IMR-90 (cell line): ENCODE measurements at regions not wholly inside any gene's neighbourhood (a gene's known extent, or its start where the extent isn't known, plus 50 kb on each side); places are given as distances from the start of the nearest gene placed in this dataset.

ENCODE experiments used
- ATAC-seq: fragments of 200-7000 bp; cut with Tn5 transposase; 2 replicates; pipeline ENCODE4 v1.9.1; 2020; ENCODE audit warnings: low read depth, mild to moderate bottlenecking, moderate library complexity
- BruUV-seq: library from RNA; stranded (reverse); fragments of 400-500 nt; replicated peaks from 2 replicates; lab custom pipeline; 2021; lab: Mats Ljungman, UMichigan
- CTCF ChIA-PET: fragments of 300-600 bp; formaldehyde crosslinking; extraction: SDS; loops from one replicate; lab custom pipeline; 2021; ENCODE audit warnings: antibody characterized with exemption; lab: Yijun Ruan, JAX
- POLR2A ChIA-PET: fragments of 300-600 bp; sonication (Branson Sonifier 250); formaldehyde crosslinking; loops from one replicate; lab custom pipeline; 2022; ENCODE audit warnings: antibody characterized with exemption; ENCODE audit not compliant: unreplicated experiment; lab: Charles Lee
- DNase-seq: peaks from one replicate; pipeline ENCODE4 v3.0.0; 2013
- H2AFZ ChIP-seq: replicated peaks from 2 replicates; pipeline ENCODE3; 2013; ENCODE audit warnings: low read length, mild to moderate bottlenecking; ENCODE audit not compliant: poor library complexity
- H2AK5ac ChIP-seq: 2 replicates; pipeline ENCODE4 v1.6.1; 2013; ENCODE audit warnings: low read depth, low read length, inconsistent platforms
- H2AK9ac ChIP-seq: replicated peaks from 2 replicates; pipeline ENCODE3; 2013; ENCODE audit warnings: mild to moderate bottlenecking, low read depth, low read length, moderate library complexity; ENCODE audit not compliant: poor library complexity
- H2BK120ac ChIP-seq: 2 replicates; pipeline ENCODE4 v1.6.1; 2013; ENCODE audit warnings: low read depth, low read length, inconsistent platforms
- H2BK15ac ChIP-seq: 3 replicates; pipeline ENCODE4 v1.6.1; 2013; ENCODE audit warnings: low read depth, low read length, inconsistent platforms
- H2BK20ac ChIP-seq: 2 replicates; pipeline ENCODE4 v1.6.1; 2013; ENCODE audit warnings: low read depth, mild to moderate bottlenecking, inconsistent platforms, low read length, moderate library complexity
- H2BK5ac ChIP-seq: 2 replicates; pipeline ENCODE4 v1.6.1; 2013; ENCODE audit warnings: mild to moderate bottlenecking, low read depth, low read length, inconsistent platforms; ENCODE audit not compliant: poor library complexity, severe bottlenecking
- H3K14ac ChIP-seq: replicated peaks from 2 replicates; pipeline ENCODE4 v1.6.1; 2013; ENCODE audit warnings: low read depth, low read length, inconsistent platforms
- H3K18ac ChIP-seq: 2 replicates; pipeline ENCODE4 v1.6.1; 2013; ENCODE audit warnings: low read depth, low read length, control low read depth
- H3K23ac ChIP-seq: 2 replicates; pipeline ENCODE4 v1.6.1; 2013; ENCODE audit warnings: low read depth, low read length, inconsistent platforms
- H3K27ac ChIP-seq: 2 replicates; pipeline ENCODE4 v1.5.1; 2013; ENCODE audit warnings: mild to moderate bottlenecking, control low read depth, low read length; ENCODE audit not compliant: insufficient read depth
- H3K27me3 ChIP-seq: 2 replicates; pipeline ENCODE4 v1.6.1; 2013; ENCODE audit warnings: low read length; ENCODE audit not compliant: control insufficient read depth, insufficient read depth
- H3K36me3 ChIP-seq: 2 replicates; pipeline ENCODE4 v1.6.1; 2013; ENCODE audit warnings: low read length, mixed read lengths; ENCODE audit not compliant: control insufficient read depth, insufficient read depth
- H3K4ac ChIP-seq: 2 replicates; pipeline ENCODE4 v1.6.1; 2013; ENCODE audit warnings: low read depth, low read length, inconsistent platforms
- H3K4me1 ChIP-seq: 2 replicates; pipeline ENCODE4 v1.6.1; 2013; ENCODE audit warnings: low read length, mixed read lengths; ENCODE audit not compliant: control insufficient read depth, insufficient read depth
- H3K4me2 ChIP-seq: 2 replicates; pipeline ENCODE4 v1.6.1; 2013; ENCODE audit warnings: low read depth, mild to moderate bottlenecking, control low read depth, low read length, moderate library complexity
- H3K4me3 ChIP-seq: 2 replicates; pipeline ENCODE4 v1.5.1; 2013; ENCODE audit warnings: low read depth, mild to moderate bottlenecking, control low read depth, low read length, moderate library complexity; ENCODE audit not compliant: insufficient read depth
- H3K56ac ChIP-seq: 2 replicates; pipeline ENCODE4 v1.6.1; 2013; ENCODE audit warnings: low read length, inconsistent platforms; ENCODE audit not compliant: insufficient read depth; ENCODE audit errors: extremely low read depth
- H3K79me1 ChIP-seq, 2 experiments: 2 replicates each; pipeline ENCODE4 v1.6.1; 2013; ENCODE audit warnings: low read length in 2 of 2, inconsistent platforms in 1 of 2, low read depth in 1 of 2
- H3K9ac ChIP-seq: 2 replicates; pipeline ENCODE4 v1.6.1; 2013; ENCODE audit warnings: low read depth, low read length, control low read depth
- H3K9me1 ChIP-seq: 2 replicates; pipeline ENCODE4 v1.6.1; 2013; ENCODE audit warnings: low read length, inconsistent platforms; ENCODE audit not compliant: insufficient read depth
- H3K9me3 ChIP-seq: 2 replicates; pipeline ENCODE4 v1.6.1; 2013; ENCODE audit warnings: low read length; ENCODE audit not compliant: control insufficient read depth, insufficient read depth
- H4K20me1 ChIP-seq: 2 replicates; pipeline ENCODE4 v1.6.1; 2013; ENCODE audit warnings: low read length, inconsistent platforms; ENCODE audit not compliant: insufficient read depth
- H4K5ac ChIP-seq: 2 replicates; pipeline ENCODE4 v1.6.1; 2013; ENCODE audit warnings: mild to moderate bottlenecking, low read depth, low read length, control low read depth
- H4K8ac ChIP-seq, 2 experiments: 2 replicates each; pipeline ENCODE4 v1.6.1; 2013; ENCODE audit warnings: low read depth in 2 of 2, low read length in 2 of 2, control low read depth in 1 of 2, inconsistent platforms in 1 of 2
- H4K91ac ChIP-seq: 2 replicates; pipeline ENCODE4 v1.6.1; 2013; ENCODE audit warnings: low read depth, low read length, inconsistent platforms; ENCODE audit not compliant: insufficient read depth
- CEBPB ChIP-seq: IDR thresholded peaks from 2 replicates; pipeline ENCODE4 v1.6.1; 2012; ENCODE audit warnings: low read depth, low read length, improper control_type of control experiment
- CHD1 ChIP-seq: IDR thresholded peaks from 2 replicates; pipeline ENCODE4 v1.6.1; 2012; ENCODE audit warnings: low read depth, low read length, improper control_type of control experiment
- USF2 ChIP-seq: fragments of 150-350 bp; IDR thresholded peaks from 2 replicates; pipeline ENCODE4 v1.6.1; 2017; ENCODE audit warnings: mild to moderate bottlenecking, antibody characterized with exemption, low read length, low read depth
- WGBS, 2 experiments: methylation state at CpG; one replicate each; pipeline versions ENCODE4 v1.1.5 to v1.1.7; 2013; ENCODE audit warnings: missing lambda C conversion rate in 2 of 2; ENCODE audit not compliant: insufficient read length in 1 of 2; ENCODE audit errors: extremely low coverage in 2 of 2; 5-methylcytosine and 5-hydroxymethylcytosine counted together
- dilution Hi-C: fragments of 300-500 bp; cut with HindIII; formaldehyde crosslinking; loops from one replicate; pipeline ENCODE4 v1.14.3; 2018; ENCODE audit warnings: low sequenced_read_pairs; ENCODE audit not compliant: unreplicated experiment
- in situ Hi-C: fragments of 300-500 bp; cut with MboI; formaldehyde crosslinking; loops from 3 replicates; pipeline ENCODE4 v1.14.3; 2019; ENCODE audit warnings: low sequenced_read_pairs, inconsistent platforms, mixed read lengths
- intact Hi-C: fragments of 100-400 bp; cut with micrococcal nuclease; formaldehyde crosslinking; loops from 2 replicates; pipeline ENCODE4 v1.10.0; 2022
- TF ChIP-seq, protein P1 (sequence below): fragments of 150-350 bp; IDR thresholded peaks from 2 replicates; pipeline ENCODE4 v1.6.1; 2016; ENCODE audit warnings: low read depth, mild to moderate bottlenecking, low read length, moderate library complexity, borderline replicate concordance

GRCh38 chr4:74517996-74518395 lies 73.1 kb downstream of the AREG start:
- CTCF ChIA-PET, result no interaction called here
- WGBS, 2 experiments, result 80% methylated on average over 2 of the region's 4 CpGs; no CpG with 5 or more reads in 1 of the 2 experiments

More at GRCh38 chr4:74517996-74518395, 73.1 kb downstream of the AREG start:
- Histone ChIP-seq H3K79me1 (no peaks in the 10 kb centered on the region), H2AK5ac (0 out of 2 replicates have a peak overlapping the region, but pooled peaks have one; percentile 20), H2BK15ac (peak overlapping the region; percentile 6; the same call in 1 of the 3 replicates), H4K20me1 (no peaks in the 10 kb centered on the region), H2BK20ac (no peak overlapping the region), H3K9ac (no peak overlapping the region), H3K27ac (no peak overlapping the region), H3K4me3 (no peak overlapping the region), H2BK5ac (no peak overlapping the region), H3K36me3 (no peaks in the 10 kb centered on the region), H3K4ac (peak overlapping the region; percentile 5; the same call in 1 of the 2 replicates), H2AK9ac (no peak overlapping the region), H3K27me3 (no peaks in the 10 kb centered on the region), H2AFZ (no peak overlapping the region), H3K9me1 (no peaks in the 10 kb centered on the region), H3K23ac (no peak overlapping the region), H3K56ac (no peak overlapping the region), H4K91ac (peak overlapping the region; percentile 31; the same call in 1 of the 2 replicates), H3K4me1 (peaks cover under 1% of the 10 kb centered on the region; the same call in 1 of the 2 replicates), H2BK120ac (no peak overlapping the region; the same call in 1 of the 2 replicates), H4K8ac (no peak overlapping the region), H3K18ac (no peak overlapping the region), H3K4me2 (no peak overlapping the region), H4K5ac (no peak overlapping the region), H3K9me3 (no peaks in the 10 kb centered on the region), H3K14ac (no peak overlapping the region)
- TF ChIP-seq CEBPB (no peak), CHD1 (no peak), USF2 (no peak)
- TF ChIP-seq, protein P1, sequence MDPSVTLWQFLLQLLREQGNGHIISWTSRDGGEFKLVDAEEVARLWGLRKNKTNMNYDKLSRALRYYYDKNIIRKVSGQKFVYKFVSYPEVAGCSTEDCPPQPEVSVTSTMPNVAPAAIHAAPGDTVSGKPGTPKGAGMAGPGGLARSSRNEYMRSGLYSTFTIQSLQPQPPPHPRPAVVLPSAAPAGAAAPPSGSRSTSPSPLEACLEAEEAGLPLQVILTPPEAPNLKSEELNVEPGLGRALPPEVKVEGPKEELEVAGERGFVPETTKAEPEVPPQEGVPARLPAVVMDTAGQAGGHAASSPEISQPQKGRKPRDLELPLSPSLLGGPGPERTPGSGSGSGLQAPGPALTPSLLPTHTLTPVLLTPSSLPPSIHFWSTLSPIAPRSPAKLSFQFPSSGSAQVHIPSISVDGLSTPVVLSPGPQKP, result no peak
- BruUV-seq, result no TSS peak
- in situ Hi-C loops, result no loop called here
- dilution Hi-C loops, result no loop called here
- ATAC-seq (no peak), DNase-seq (no peak)
- POLR2A ChIA-PET, result no interaction called here
- intact Hi-C loops, result no loop called here
